Activated naive CD8-positive, alpha-beta T cell treated with anti-CD3 and anti-CD28 coated beads, Interleukin-2, amount 50 U/mL, for 16 hours (primary cell): ENCODE measurements at regions not wholly inside any gene's neighbourhood (a gene's known extent, or its start where the extent isn't known, plus 50 kb on each side); places are given as distances from the start of the nearest gene placed in this dataset.

ENCODE experiments used
- DNase-seq: peaks from one replicate; pipeline ENCODE4 v3.0.0-alpha.2; 2020; ENCODE audit warnings: low read depth, low spot score

DNA sequence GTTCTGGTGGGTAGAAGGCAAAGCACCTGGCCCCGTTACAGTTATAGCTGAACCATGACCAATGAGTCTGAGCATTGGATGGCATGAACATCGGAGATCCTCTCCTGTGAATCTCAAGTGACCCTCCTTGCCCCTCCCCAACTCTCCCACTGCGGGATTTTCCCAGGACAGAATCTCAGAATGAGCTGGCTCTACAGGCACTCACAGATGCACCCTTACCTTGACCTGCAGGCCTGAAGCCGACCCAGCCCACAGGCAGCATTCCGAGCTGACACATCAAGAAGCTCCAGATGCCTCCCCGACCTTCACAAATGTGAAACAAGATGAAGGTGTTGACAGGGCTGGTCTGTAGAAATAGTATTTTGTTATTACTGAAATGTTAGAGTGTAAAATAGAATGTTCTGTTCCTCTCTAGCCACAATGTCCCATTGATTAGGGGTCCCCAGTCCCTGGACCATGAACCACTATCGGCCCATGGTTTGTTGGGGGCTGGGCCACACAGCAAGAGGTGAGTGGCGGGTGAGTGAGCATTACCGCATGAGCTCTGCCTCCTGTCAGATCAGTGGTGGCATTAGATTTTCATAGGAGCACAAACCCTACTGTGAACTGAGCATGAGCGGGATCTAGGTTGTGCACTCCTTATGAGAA, 263.4 kb downstream of the AUH start:
- no peak for DNase-seq

GRCh38 chr9:91099436-91099835, 262.3 kb downstream of the AUH start:
- no peak for DNase-seq

GRCh38 chr9:91100878-91101450, 260.8 kb downstream of the AUH start:
- DNase-seq = no peak

DNA sequence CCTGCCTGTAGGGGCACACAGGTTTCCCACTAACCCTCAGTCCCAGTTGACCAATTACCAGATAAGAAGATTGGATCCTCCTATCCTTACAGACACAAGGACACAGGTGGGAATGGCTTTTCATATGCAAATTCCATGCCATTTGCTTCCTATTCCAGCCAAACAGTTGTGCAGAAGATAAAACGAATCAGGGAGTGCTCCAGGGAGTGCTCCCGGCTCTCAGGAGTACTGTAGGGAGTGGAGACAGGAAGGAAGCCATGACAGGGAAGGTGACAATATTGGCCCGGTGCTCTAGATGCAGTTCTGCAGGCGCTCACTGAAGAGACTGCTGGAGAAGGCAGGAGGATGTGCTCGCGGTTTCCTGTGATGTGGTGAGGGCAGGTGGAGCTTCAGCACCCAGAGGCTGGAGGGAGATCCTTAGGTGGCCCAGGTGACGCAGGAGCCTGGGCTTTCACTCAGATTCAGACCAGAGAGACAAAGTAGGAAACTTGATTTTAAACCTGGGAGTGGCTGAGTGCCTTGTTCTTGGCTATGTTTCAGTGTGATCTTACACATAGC, 260.0 kb downstream of the AUH start:
- DNase-seq = peak; percentile 42

DNA sequence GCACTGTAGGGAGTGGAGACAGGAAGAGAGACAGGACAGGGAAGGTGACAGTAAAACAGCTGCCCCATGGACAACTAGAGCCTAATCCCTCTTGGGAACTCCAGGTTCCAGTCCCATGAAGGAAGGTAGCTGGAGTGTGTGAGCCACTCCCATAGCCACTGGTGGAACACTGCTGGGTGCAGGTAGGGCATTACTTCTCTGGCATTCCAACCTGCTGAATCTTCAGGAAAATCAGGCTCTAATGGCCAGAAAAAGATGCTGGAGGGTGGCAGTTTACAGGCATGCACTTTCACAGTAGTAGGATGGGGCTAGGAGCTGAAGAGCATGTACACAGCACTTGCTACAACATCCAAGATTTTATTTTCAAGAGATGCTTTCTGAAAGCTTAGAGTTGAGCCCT, 259.4 kb downstream of the AUH start:
- DNase-seq = no peak

GRCh38 chr9:91103931-91104330, 257.8 kb downstream of the AUH start:
- DNase-seq = no peak

DNA sequence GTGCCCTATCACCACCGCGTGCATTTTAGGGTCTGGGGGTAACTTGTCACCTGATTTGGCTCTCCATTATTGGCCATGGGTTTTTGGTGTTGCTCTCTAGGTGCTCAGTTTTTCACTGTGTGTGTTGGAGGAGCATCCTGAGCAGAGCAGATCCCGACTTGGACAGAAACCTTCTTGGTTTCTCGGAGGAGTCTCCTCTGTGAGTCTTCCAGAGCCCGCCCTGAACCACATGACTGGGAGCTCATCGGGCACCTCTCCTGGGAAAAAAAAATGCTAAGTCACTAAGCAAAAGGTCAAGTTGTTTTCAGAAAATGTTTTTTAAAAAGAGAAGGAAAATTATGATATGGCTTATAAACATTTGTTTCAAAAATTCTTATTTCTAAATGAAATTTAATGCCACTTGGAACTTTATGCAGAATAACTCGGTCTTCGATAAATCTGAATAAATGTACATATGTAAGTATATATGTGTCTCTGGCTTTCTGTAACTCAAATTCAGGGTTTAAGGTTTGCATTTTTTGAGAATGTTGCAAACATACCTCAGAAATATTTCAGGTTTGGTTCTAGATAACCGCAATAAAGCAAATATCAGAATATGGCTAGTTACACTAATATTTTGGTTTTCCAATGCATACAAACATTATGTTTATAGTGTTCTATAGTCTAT, 255.2 kb downstream of the AUH start:
- no peak for DNase-seq

DNA sequence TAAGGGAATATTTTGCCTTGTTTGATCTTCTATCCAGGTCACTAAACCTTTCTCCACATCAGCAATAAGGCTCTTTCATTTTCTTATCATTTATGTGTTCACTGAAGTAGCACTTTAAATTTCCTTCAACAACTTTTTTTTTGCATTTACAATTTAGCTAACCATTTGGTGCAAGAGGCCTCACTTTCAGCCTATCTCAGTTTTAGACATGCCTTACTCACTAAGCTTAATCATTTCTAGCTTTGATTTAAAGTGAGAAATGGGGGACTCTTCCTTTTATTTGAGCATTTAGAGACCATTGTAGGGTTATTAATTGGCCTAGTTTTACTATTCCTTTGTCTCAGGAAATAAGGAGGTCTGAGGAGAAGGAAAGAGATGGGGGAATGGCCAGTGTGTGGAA, 250.5 kb downstream of the AUH start:
- no peak for DNase-seq

GRCh38 chr9:91111876-91112275, 249.8 kb downstream of the AUH start:
- no peak for DNase-seq

- no peak for DNase-seq
Observed at GRCh38 chr9:91113016-91113415, 248.7 kb downstream of the AUH start.

GRCh38 chr9:91114450-91114849, 247.3 kb downstream of the AUH start:
- DNase-seq = no peak

GRCh38 chr9:91116211-91116610, 245.5 kb downstream of the AUH start:
- no peak for DNase-seq

GRCh38 chr9:91116711-91117110, 245.0 kb downstream of the AUH start:
- no peak for DNase-seq

DNA sequence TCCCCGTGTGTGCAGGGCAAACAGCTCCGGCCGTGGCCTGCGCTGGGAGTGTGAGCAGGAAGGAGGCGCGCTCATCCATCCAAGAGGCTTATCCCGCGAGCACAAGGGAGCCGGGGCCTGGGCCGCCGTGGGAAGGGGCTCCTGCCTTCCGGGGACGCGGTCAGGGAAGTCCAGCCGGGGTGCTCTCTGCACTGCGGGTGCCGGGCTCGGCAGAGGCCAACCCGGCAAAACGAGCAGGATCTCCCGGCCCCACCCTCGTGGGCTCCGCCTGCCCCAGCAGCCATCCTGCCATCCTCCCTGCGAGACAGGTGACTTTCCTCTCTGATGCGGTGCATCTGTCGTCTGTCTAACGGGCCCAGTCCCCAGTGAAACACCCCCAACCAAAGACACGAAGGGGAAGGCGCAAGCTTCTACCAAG, 244.2 kb downstream of the AUH start:
- DNase-seq = no peak

GRCh38 chr9:91117959-91118703, 243.6 kb downstream of the AUH start:
- DNase-seq = no peak

GRCh38 chr9:91118704-91119025, 243.1 kb downstream of the AUH start:
- no peak for DNase-seq

- no peak for DNase-seq
Observed at GRCh38 chr9:91119142-91119541, 242.6 kb downstream of the AUH start.

DNA sequence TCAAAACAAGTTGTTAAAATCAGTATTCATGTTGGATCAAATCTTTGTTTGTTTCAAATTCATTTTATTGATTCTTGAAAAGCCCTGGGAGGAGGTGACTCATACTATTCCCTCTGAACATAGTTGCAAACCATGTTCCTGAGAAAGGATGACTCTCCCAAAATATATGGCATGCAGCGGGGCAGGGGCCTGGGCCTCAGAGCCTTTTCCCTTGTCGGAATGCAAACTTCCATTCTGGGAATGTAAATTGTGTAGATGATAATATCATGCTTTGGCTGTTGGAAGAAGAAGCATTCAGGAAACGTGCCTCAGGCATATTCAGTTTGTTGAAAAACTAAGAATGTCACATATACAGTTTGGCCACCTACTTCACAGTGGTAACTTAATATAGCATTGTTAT, 242.0 kb downstream of the AUH start:
- no peak for DNase-seq

DNA sequence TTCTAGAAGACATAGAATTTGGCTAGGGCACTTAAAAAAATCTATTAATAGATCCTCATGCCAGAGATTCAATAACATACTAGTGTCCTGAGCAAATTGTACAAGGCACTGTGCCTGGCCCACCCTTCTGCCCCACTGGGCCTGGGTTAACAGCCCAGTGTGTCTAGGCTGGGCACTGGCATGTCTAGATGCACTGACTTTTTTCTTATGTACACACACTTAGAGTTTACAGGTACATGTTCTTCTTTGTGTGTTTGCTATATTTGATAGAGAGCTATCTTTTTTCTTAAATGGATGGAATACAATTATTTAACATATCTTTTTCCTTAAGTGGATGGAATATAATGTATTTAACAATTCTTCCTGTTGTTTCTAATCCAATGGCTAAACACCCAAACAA, 241.5 kb downstream of the AUH start:
- no peak for DNase-seq

GRCh38 chr9:91122755-91123154, 239.0 kb downstream of the AUH start:
- no peak for DNase-seq

- no peak for DNase-seq
Observed at GRCh38 chr9:91126761-91127445, 234.8 kb downstream of the AUH start.

DNA sequence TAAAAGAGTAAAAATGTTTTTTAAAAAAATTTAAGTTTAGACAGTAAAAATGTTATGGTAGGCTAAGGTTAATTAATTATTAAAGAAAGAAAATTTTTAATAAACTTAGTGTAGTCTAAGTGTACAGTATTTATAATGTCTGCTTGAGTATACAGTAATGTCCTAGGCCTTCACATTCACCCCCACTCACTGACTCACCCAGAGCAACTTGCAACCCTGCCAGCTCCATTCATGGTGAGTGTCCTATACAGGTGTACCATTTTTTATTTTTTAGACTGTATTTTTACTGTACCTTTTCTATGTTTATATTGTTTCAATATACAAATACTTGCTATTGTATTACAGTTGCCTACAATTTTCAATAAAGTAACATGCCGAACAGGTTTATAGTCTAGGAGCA, 234.1 kb downstream of the AUH start:
- no peak for DNase-seq
